ENCODE measurements at regions not wholly inside any gene's neighbourhood (a gene's known extent, or its start where the extent isn't known, plus 50 kb on each side); places are given as distances from the start of the nearest gene placed in this dataset.
"Not testable (repeated sequence)": the region's sequence is repeated elsewhere in the genome, so short reads cannot be mapped to it uniquely, and the experiment has no call there.

GRCh38 chr5:34096033-34096432, 53.0 kb upstream of the C1QTNF3 start:
- not testable (repeated sequence) for H3K27ac Mint-ChIP-seq (ENCODE audit: low read depth); DNase-seq (ENCODE audit: low spot score in 2 of 2); H3K9me3 Mint-ChIP-seq; H3K36me3 Mint-ChIP-seq (ENCODE audit: insufficient read depth); H3K4me3 Mint-ChIP-seq; H3K4me1 Mint-ChIP-seq; ATAC-seq (replicated peaks; ENCODE audit: extremely low read depth, poor library complexity, severe bottlenecking); H3K27me3 Mint-ChIP-seq

GRCh38 chr5:34099891-34100290, 56.9 kb upstream of the C1QTNF3 start:
- not testable (repeated sequence) for H3K4me1 Mint-ChIP-seq; H3K27me3 Mint-ChIP-seq; H3K36me3 Mint-ChIP-seq (ENCODE audit: insufficient read depth); H3K27ac Mint-ChIP-seq (ENCODE audit: low read depth); ATAC-seq (replicated peaks; ENCODE audit: extremely low read depth, poor library complexity, severe bottlenecking); H3K9me3 Mint-ChIP-seq; DNase-seq (ENCODE audit: low spot score in 2 of 2); H3K4me3 Mint-ChIP-seq

- not testable (repeated sequence) for H3K9me3 Mint-ChIP-seq; H3K4me1 Mint-ChIP-seq; DNase-seq (ENCODE audit: low spot score in 2 of 2); H3K36me3 Mint-ChIP-seq (ENCODE audit: insufficient read depth); H3K27ac Mint-ChIP-seq (ENCODE audit: low read depth); H3K4me3 Mint-ChIP-seq; H3K27me3 Mint-ChIP-seq; ATAC-seq (replicated peaks; ENCODE audit: extremely low read depth, poor library complexity, severe bottlenecking)
Observed at GRCh38 chr5:34101567-34101966, 58.6 kb upstream of the C1QTNF3 start.

- ATAC-seq (replicated peaks; ENCODE audit: extremely low read depth, poor library complexity, severe bottlenecking); H3K4me1 Mint-ChIP-seq; DNase-seq (ENCODE audit: low spot score in 2 of 2); H3K4me3 Mint-ChIP-seq; H3K27me3 Mint-ChIP-seq; H3K9me3 Mint-ChIP-seq; H3K27ac Mint-ChIP-seq (ENCODE audit: low read depth); H3K36me3 Mint-ChIP-seq (ENCODE audit: insufficient read depth): not testable (repeated sequence)
Observed at GRCh38 chr5:34108897-34109296, 65.9 kb upstream of the C1QTNF3 start.

GRCh38 chr5:34124280-34124679, 81.3 kb upstream of the C1QTNF3 start:
- not testable (repeated sequence) for H3K36me3 Mint-ChIP-seq (ENCODE audit: insufficient read depth); DNase-seq (ENCODE audit: low spot score in 2 of 2)

GRCh38 chr5:34125354-34125753, 82.3 kb upstream of the C1QTNF3 start:
- DNase-seq (ENCODE audit: low spot score in 2 of 2); H3K27ac Mint-ChIP-seq (ENCODE audit: low read depth); ATAC-seq (replicated peaks; ENCODE audit: extremely low read depth, poor library complexity, severe bottlenecking); H3K27me3 Mint-ChIP-seq; H3K4me3 Mint-ChIP-seq; H3K36me3 Mint-ChIP-seq (ENCODE audit: insufficient read depth); H3K4me1 Mint-ChIP-seq; H3K9me3 Mint-ChIP-seq: not testable (repeated sequence)

More at GRCh38 chr5:34124280-34124679, 81.3 kb upstream of the C1QTNF3 start:
- not testable (repeated sequence) for H3K9me3 Mint-ChIP-seq; H3K4me1 Mint-ChIP-seq; H3K27ac Mint-ChIP-seq (ENCODE audit: low read depth); H3K4me3 Mint-ChIP-seq; H3K27me3 Mint-ChIP-seq; ATAC-seq (replicated peaks; ENCODE audit: extremely low read depth, poor library complexity, severe bottlenecking)

- H3K36me3 Mint-ChIP-seq (ENCODE audit: insufficient read depth); H3K27me3 Mint-ChIP-seq; H3K9me3 Mint-ChIP-seq; H3K4me1 Mint-ChIP-seq; H3K27ac Mint-ChIP-seq (ENCODE audit: low read depth); ATAC-seq (replicated peaks; ENCODE audit: extremely low read depth, poor library complexity, severe bottlenecking); H3K4me3 Mint-ChIP-seq; DNase-seq (ENCODE audit: low spot score in 2 of 2): not testable (repeated sequence)
Observed at GRCh38 chr5:34126741-34127140, 83.7 kb upstream of the C1QTNF3 start.

GRCh38 chr5:34127818-34128217, 84.8 kb upstream of the C1QTNF3 start:
- ATAC-seq (replicated peaks; ENCODE audit: extremely low read depth, poor library complexity, severe bottlenecking); H3K27me3 Mint-ChIP-seq; DNase-seq (ENCODE audit: low spot score in 2 of 2); H3K4me3 Mint-ChIP-seq; H3K36me3 Mint-ChIP-seq (ENCODE audit: insufficient read depth); H3K9me3 Mint-ChIP-seq; H3K4me1 Mint-ChIP-seq; H3K27ac Mint-ChIP-seq (ENCODE audit: low read depth): not testable (repeated sequence)

- not testable (repeated sequence) for ATAC-seq (replicated peaks; ENCODE audit: extremely low read depth, poor library complexity, severe bottlenecking); H3K27me3 Mint-ChIP-seq; H3K9me3 Mint-ChIP-seq; H3K4me1 Mint-ChIP-seq; H3K27ac Mint-ChIP-seq (ENCODE audit: low read depth); DNase-seq (ENCODE audit: low spot score in 2 of 2); H3K36me3 Mint-ChIP-seq (ENCODE audit: insufficient read depth); H3K4me3 Mint-ChIP-seq
Observed at GRCh38 chr5:34128890-34129289, 85.9 kb upstream of the C1QTNF3 start.

- not testable (repeated sequence) for H3K9me3 Mint-ChIP-seq; H3K4me1 Mint-ChIP-seq; H3K27me3 Mint-ChIP-seq; H3K36me3 Mint-ChIP-seq (ENCODE audit: insufficient read depth); ATAC-seq (replicated peaks; ENCODE audit: extremely low read depth, poor library complexity, severe bottlenecking); DNase-seq (ENCODE audit: low spot score in 2 of 2); H3K4me3 Mint-ChIP-seq; H3K27ac Mint-ChIP-seq (ENCODE audit: low read depth)
Observed at GRCh38 chr5:34154988-34155387, 112.0 kb upstream of the C1QTNF3 start.

- not testable (repeated sequence) for H3K4me3 Mint-ChIP-seq
Observed at GRCh38 chr5:34156703-34157414, 113.8 kb upstream of the C1QTNF3 start.

GRCh38 chr5:34160904-34161303, 117.9 kb upstream of the C1QTNF3 start:
- H3K4me1 Mint-ChIP-seq; H3K4me3 Mint-ChIP-seq; DNase-seq (ENCODE audit: low spot score in 2 of 2); H3K36me3 Mint-ChIP-seq (ENCODE audit: insufficient read depth); H3K9me3 Mint-ChIP-seq; H3K27ac Mint-ChIP-seq (ENCODE audit: low read depth); H3K27me3 Mint-ChIP-seq; ATAC-seq (replicated peaks; ENCODE audit: extremely low read depth, poor library complexity, severe bottlenecking): not testable (repeated sequence)

More at GRCh38 chr5:34156703-34157414, 113.8 kb upstream of the C1QTNF3 start:
- H3K27me3 Mint-ChIP-seq; ATAC-seq (replicated peaks; ENCODE audit: extremely low read depth, poor library complexity, severe bottlenecking); H3K9me3 Mint-ChIP-seq; H3K4me1 Mint-ChIP-seq; H3K27ac Mint-ChIP-seq (ENCODE audit: low read depth); H3K36me3 Mint-ChIP-seq (ENCODE audit: insufficient read depth); DNase-seq (ENCODE audit: low spot score in 2 of 2): not testable (repeated sequence)

- H3K27me3 Mint-ChIP-seq: not testable (repeated sequence)
Observed at GRCh38 chr5:34171398-34171797, 128.4 kb upstream of the C1QTNF3 start.

More at GRCh38 chr5:34171398-34171797, 128.4 kb upstream of the C1QTNF3 start:
- peaks cover 19% of the 10 kb centered on the region for H3K36me3 Mint-ChIP-seq (ENCODE audit: insufficient read depth)
- H3K27ac Mint-ChIP-seq (ENCODE audit: low read depth); H3K4me3 Mint-ChIP-seq; H3K9me3 Mint-ChIP-seq; DNase-seq (ENCODE audit: low spot score in 2 of 2); H3K4me1 Mint-ChIP-seq; ATAC-seq (replicated peaks; ENCODE audit: extremely low read depth, poor library complexity, severe bottlenecking): not testable (repeated sequence)
